ENCODE measurements at regions not wholly inside any gene's neighbourhood (a gene's known extent, or its start where the extent isn't known, plus 50 kb on each side); places are given as distances from the start of the nearest gene placed in this dataset.
"Not testable (repeated sequence)": the region's sequence is repeated elsewhere in the genome, so short reads cannot be mapped to it uniquely, and the experiment has no call there.

DNA sequence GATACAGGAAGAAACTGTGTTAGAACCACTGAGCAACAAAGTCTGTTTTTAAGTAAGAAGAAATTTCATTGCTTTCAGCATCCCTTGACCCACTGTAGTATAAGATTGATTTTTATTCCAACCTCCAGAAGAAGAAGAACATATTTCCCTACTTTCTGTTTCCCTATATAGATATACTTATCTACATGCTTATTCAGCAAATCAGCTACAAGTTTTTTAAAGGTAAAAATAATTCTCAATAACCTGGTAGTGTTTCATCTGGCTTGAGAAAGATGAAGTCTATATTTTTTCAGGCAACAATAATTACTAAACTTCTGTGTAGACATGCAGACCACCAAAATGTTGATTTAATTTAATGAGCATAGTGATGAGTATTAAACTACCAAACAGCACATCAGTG is 201.0 kb downstream of the OSTF1 start:
- DNase-seq: no peak

DNA sequence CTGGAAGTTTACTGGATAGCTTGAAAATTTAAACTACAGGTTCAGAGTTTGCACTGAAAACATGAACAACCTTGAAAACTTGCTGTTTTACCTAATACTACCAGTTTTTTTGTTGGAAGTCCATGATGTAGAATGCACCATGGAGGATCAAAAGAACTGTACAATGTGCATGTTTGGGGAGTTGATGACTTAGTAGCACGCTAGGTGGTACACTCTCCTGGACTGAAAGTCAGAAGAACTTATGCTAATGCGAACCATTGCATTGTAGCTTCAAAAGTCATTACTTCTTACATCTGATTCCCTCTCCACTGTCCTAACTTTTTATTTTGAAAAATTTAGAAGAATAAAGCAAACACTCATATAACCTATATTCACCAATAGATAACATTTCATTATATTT is 211.0 kb downstream of the OSTF1 start:
- DNase-seq: no peak

DNA sequence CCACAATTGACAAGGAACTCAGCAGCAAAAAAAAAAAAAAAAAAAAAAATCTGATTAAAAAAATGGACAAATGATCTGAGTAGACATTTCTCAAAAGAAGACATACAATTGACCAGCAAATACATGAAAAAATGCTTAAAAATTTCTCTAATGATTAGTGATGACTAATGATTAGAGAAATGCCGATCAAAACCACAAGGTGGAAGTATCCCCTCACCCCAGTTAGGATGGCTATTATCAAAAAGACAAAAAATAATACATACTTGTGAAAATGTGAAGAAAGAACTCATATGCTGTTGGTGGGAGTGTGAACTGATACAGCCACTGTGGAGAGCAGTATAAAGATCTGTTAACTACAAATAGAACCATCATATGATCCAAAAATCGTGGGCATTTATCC is 245.3 kb downstream of the OSTF1 start:
- DNase-seq: no peak

DNA sequence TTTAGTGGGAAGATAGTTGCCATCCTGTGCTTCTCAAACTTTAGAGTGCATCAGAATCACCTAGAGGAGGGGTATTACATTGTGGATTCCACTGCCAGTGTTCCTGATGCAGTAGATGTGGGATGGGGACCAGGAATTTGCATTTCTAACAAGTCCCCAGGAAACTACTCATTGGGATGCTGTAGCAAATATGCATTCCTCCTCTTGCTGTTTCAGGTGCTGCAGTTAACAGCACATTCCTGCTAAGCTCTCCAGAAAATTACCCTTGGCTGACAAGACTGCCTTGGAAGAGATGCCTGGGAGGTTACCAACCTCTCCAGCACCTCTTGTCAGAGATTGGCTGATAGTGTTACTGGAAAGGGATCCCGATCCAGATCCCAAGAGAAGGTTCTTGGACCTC is 270.5 kb downstream of the OSTF1 start:
- DNase-seq: no peak

DNA sequence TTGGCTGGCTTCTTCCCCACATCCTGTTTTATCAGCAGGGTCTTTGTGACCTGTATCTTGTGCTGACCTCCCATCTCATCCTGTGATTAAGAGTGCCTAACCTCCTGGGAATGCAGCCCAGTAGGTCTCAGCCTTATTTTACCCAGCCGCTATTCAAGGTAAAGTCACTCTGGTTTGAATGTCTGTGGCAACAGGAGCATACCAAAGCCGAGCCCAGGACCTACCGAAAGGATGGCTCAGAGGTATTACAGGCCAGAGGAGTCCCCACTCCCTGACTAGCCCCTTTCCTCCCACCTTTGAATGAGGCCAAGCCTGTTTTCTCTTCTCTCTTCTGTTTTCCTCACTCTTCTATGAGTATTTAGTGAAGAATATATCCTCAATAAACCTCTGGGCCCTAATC is 271.3 kb downstream of the OSTF1 start:
- no peak for DNase-seq

DNA sequence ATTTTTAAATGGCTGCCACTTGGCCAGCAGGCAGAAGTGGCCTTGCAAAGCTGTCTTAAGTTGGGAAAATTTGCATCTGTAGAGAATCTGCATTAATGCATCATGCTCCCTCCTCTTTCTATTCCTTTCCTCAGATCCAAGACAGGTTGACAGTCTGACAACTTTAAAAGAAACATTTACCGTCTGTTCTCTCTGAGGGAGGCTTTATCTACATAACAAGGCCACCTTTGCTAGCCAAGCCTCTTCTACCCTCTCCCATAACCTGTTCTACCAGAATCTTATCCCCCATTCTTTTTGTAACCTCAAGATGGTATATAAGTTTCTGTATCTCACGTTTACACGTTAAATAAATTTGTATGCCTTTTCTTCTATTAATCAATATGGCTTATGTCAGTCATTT is 271.9 kb downstream of the OSTF1 start:
- no peak for DNase-seq

DNA sequence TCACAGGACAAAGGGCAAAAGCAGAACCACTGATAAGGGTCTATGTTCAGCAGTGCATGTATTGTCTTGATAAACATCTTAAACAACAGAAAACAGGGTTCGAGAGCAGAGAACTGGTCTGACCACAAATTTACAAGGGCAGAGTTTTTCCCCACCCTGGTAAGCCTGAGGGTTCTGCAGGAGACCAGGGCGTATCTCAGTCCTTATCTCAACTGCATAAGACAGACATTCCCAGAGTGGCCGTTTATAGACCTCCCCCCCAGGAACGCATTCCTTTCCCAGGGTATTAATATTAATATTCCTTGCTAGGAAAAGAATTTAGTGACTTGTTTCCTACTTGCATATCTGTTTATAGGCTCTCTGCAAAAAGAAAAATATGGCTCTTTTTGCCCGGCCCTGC is 274.1 kb downstream of the OSTF1 start:
- not testable (repeated sequence) for DNase-seq

DNA sequence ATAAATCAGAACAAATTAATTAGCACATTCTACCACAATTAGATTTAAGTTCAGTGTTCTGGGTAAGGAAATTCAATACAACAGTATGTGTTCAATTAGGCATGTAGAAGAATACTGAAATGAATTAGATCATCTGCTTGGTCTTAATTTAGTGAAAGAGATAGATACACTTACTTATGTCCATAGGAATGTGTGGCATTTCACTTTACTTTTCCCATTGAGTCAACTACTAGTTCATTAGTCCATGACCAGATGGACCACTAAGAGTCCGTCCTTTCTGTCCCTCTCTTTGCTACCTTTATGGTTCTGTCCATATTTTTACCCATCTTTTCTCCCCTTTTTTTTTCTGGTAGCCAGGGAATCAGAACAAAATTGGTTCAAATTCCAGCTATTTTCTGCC is 276.9 kb downstream of the OSTF1 start:
- DNase-seq: no peak

DNA sequence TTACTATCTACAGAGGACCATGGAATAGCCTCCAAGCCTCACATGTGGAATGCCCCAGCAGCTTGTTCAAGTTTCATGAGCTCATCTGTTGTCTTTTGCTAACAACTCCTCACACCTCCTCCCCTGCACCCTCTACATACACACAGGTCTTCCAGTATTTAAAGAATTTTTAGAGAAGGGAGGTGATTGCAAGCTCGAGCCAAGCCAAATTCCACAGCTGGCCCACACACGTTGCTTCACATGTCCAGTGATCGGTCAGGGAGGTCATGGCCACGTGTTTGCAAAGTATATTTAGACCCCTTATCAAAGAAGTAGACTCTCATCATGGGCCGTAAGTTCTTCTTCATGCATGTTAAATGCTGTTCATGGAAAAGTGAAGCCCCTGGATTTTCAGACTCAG is 281.7 kb downstream of the OSTF1 start:
- no peak for DNase-seq

DNA sequence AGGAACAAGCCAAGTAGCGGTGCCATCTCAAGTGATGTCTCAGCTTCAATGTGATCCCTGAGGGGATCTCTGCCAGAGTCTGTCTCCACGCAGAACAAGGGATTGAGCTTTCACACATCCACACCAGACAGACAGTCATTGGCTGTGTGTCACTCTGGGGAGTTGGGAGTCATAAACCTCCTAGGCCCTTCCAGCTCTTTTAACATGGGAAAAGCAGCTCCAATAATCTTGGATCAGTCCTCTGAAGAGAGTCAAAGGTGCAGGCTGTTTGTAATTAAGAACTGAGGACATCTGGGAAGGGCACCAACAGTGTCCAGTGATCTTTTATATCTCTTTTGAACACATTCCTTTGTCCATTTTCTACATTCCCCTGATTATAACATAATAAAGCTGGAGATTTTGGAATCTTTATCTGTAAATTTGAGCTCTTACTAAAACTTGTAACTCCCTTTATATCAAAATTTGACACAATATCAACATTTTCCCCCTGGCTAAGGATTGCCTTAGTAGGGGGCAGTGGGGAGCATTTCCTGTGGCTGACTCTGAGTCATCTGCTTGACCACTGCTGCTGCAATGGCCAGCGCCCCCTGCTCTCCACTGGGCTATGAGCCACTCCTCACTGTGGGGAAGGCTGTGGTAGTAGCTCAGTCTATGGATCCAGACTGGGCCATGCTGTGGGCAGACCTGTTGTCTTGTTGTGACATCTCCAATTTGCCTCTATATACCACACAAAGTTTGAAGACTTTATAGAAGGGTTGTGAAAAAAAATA is 284.4 kb downstream of the OSTF1 start:
- DNase-seq: no peak

DNA sequence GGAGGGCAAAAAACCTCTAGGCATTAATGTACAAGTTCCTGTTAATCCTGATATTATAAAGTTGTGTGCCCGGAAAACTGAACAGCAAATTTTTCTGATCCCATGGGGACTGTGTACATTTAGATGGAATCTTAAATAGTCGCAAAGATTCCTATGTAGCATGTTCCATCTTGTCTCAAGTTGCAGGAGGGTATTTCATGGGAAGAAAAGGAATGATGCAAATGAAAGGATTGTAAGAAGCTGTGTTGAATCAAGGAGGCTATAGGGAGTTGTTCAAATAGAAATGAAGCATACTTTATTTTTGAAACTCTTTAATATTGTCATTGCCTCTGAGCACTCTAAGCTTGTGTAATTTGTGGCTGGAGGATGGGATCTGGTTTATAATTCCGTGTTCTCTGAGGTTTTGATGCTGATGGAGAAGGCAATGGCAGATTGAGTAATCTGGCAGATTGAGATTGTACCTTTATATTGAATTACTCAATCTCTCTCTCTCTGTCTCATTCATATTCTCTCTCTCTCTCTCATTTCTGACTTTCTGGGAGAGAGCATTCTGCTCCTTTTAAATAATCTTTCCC is 288.5 kb downstream of the OSTF1 start:
- no peak for DNase-seq

DNA sequence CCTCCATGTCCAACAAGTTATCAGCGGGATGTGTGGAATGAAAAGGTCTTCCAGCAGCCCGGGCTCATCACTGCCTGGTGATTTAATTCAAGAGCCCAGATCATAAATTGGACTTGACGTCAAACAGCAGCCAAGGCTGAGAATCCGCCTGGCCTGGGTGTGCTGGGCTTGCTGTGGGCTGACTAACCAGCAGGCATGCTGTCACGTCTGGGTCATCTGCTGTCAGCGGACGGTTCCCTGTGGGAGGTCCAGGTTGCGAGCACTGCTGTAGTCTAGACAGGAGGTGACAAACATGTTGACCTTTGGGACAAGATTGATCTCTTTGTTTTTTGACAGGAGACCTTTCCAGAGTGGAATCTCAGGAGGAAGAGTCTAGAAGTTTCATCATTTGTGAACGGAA is 289.7 kb downstream of the OSTF1 start:
- no peak for DNase-seq

DNA sequence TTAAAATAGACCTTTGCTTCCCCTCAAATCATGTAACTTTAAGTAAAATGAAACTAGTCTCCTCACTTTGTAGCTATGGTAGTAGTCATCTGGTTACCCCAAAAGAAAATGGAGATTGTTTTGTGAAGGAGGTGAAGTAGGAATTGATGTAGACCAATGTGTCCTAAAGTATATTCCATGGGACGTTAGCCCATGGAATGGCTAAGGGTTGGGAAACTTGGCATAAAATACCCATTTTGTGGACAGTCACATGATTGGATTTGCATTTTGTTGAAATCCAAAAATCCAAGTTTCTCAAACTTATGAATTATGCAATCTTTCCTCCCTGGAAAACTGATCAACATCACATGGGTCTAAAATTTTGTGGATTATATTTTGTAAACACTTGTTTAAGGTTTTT is 290.6 kb downstream of the OSTF1 start:
- DNase-seq: no peak

DNA sequence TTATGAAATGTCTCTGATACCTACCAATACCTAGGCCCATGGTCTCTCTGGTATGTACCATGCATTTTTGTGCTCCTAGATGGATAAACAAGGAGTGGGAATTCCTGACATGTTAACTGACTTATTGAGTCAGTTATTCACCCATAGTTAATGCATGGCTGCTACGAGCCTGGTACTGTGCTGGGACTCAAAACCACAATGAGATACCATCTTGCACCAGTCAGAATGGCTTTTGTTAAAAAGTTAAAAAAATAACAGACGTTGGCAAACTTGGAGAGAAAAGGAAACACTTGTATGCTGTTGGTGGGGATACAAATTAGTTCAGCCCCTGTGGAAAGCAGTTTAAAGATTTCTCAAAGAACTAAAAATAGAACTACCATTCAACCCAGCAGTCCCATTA is 293.8 kb downstream of the OSTF1 start:
- no peak for DNase-seq

DNA sequence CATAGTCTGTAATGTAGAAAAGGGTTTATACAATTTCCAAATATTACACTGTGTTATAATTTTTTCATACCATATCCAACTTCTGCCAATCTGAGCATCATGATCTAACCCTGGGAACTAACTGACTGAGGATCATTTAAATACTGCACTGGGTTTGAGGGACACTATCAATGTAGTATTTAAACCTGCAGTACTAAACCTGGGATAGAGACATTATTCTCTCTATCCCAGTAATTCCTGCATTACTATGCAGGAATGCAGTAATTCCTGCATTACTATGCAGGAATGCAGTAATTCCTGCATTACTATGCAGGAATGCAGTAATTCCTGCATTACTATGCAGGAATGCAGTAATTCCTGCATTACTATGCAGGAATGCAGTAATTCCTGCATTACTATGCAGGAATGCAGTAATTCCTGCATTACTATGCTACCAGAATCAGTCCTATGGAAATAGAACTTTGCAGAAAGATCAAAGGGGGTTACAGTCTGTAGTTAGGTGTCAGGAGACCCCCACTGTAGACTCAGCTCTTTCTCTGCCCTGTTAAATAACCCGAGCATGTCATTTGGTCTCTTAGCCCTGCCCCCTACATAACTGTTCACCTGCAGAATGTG is 295.2 kb downstream of the OSTF1 start:
- DNase-seq: not testable (repeated sequence)

DNA sequence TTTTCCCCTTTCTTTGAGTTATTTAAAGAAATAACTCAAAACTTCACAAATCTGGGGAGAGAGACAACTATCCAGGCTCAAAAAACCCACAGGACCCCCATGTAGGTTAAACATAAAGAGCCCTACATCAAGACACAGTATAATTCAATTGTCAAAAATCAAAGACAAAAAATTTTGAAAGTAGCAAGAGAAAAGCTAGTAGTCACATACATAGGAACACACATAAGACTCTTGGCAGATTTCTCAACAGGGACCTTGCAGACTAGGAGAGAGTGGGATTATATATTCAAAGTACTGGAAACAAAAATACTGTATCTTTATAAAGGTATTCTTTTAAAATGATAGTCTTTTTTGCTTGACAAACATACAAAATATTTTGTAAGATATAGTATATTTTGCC is 296.9 kb downstream of the OSTF1 start:
- DNase-seq: no peak

DNA sequence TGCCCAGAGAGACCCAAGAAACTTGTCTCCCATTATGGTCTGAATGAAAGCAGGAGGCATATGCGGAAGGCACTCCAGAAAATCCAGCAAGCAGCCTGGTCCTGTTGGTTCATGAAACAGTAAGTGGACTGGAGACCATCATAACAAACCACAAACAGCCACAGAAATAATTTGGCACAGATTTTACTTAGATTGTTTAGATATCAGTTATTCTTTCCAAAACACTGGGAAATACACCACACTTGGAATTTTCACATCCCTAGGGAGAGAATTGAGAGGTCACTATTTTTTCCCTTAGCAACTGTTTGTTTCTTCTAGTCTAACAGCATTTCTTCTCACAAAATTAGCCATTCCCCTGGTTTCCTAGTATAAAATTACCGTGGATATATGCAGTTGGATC is 300.8 kb downstream of the OSTF1 start:
- no peak for DNase-seq

DNA sequence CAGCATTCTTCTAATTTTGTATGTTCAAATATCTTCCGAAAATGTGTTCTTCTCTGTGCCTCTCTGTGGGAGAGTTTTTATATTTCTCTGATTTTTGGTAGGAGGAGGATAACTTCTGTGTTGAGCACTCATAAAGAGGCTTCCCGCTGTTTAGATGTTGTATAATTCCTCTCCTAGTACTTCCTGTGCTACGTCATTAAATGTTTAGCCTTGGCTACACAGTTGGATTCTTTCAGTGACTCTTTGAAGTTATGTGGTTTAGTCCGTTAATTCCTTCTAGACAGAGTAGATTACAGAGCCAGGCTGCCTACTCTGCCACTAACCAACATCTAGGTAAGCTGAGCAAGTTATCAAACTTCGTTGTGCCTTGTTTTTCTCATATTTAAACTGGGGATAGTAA is 302.6 kb downstream of the OSTF1 start:
- DNase-seq: no peak

DNA sequence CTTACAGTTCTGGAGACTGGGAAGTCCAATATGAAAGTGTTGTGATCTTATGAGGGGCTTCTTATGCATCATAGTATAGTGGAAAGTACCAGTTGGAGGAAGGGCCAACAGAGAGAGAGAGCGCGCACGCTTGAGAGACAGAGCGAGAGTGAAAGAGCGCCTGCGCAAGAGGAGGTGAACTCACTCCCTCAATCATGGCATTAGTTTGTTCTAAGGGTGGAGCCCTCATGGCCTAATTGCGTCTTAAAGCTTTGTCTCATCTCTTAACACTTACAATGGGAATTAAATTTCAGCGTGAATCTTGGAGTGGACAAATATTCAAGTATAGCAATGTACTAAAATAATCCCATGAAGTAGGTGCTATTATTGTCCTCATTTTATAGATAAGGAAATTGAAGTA is 303.2 kb downstream of the OSTF1 start:
- DNase-seq: no peak

DNA sequence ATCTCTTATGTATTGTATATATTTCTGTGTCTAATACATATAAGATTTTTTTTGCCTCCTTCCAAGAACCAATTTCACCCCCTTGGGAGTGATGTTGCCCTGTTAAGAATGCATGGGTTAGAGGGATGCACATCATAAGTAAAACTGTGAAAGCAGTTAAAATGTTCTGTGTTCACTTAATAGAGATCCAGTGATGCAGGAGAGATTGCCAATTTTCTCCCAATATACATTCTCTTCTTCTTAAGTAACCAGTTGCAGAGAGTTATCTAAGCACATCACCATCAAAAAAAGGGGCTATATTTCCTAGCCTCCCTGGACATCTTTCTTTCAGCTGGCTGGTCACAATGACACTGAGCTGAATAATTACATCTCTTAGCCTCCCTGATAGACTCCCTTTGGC is 307.0 kb downstream of the OSTF1 start:
- no peak for DNase-seq

DNA sequence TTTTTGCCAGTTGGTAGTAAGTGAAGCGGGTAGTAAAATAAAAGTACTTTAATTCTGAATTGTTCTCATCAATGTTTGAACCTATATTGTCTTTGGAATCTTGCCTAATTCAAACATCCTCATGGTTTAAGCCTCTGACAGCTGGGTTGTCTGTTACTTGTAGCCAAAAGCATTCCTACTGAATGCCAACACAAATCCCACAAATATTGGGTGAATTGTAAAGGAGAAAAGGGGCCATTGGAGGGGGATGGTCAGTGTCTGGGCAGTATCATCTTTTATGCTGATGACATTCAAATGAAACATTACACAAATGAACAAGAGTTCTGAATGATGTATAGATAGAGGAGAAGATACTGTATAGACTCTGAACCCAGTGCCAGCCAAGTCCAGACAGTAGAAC is 309.5 kb downstream of the OSTF1 start:
- no peak for DNase-seq

DNA sequence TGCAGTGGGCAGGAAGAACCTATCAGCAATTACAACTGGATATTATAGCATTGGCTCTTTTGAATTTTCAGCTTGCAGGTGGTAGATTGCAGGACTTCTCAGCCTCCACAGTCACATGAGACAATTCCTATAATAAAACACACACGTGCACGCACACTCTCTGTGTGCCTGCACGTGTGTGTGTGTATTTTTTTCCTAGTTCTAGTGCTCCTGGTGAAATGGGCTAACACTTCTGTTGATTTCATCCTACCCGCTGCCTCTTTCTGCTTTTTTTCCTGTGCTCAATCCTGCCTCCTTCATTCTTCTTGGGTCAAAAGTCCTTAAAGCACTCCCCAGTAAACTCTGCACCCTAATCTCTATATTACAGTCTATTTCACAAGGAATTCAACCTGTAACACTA is 320.1 kb downstream of the OSTF1 start:
- no peak for DNase-seq

DNA sequence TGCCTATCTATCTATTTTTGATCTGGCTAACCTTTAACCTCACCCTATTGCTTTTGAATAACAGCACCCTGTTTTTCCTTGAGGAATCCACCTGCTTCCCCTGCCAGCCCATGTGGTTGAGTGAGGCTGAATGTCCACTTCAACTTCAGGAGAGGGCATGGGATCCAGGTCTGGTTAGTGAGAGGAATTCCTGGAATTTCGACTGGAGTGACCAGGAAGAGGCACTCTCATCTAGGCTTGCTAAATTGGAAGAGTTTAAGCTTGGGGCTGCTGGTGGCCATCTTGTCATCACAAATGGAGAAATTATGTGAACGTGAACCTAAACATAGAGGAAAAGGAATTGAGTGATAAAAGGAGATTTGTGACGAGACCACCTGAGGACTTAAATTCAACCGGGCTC is 322.1 kb downstream of the OSTF1 start:
- no peak for DNase-seq

DNA sequence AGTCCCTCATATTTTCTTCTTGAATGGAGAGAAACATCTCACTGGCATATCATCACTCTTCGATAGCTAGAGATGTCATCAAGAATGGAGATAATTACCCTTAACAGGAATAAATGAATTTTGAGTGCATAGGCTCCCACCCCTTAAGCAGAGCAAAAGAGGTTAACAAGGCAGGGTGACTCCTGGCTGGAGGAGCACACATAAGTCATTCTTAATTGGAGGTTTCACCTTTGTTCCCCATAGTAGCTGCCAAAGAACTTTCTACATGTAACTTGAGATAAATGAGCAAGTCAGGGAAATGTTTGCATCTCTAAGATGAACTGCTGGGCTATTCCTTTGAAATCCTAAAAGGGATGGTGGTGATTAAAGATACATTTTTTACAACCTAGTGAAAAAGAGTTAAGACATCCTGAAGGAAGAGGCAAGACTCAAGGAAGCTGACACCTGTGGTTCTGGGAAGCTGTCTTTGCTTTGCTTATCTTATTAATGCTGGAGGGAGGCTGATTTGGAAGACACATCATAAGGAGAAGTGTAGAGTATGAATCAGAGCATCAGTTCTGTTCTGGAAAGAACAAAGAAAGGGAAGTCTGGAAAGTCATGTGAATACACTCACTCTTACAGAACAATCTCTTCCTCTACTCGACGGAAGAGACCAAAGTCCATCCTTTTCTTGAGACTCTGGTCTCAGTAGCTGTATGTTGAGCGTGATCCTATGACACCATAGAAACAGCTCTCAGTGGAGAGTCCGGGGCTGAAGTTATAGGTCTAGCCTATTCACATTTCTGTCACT is 326.3 kb downstream of the OSTF1 start:
- no peak for DNase-seq
